ENCODE measurements at regions not wholly inside any gene's neighbourhood (a gene's known extent, or its start where the extent isn't known, plus 50 kb on each side); places are given as distances from the start of the nearest gene placed in this dataset.

DNA sequence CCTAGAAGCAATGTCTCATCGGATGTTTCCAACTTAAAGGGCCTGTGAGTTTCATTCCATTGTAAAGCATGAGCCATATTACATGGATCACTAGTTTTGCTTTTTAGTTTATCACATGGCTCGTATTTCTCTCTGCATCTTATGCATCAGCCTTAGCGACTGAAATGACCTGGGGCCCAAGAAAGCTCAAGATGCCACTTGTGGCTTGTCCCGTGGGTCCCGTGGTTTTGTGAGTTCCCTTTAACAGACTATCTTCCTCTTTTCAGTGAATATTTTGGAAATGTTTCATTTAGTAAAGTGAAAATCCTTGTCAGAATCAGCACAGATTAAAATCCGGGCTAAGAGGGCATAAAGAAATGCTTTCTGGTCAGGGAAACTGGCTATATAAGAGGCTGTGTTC is 86.2 kb upstream of the PPM1H start:
- TF ChIP-seq SMAD3 (CRISPR knock-in tag; IDR thresholded peaks at IDR 0.05; ENCODE audit: borderline replicate concordance): no peak
- no peak for TF ChIP-seq IRF2 (CRISPR knock-in tag; IDR thresholded peaks at IDR 0.05; ENCODE audit: borderline replicate concordance, low read depth)
- TF ChIP-seq, protein P1, sequence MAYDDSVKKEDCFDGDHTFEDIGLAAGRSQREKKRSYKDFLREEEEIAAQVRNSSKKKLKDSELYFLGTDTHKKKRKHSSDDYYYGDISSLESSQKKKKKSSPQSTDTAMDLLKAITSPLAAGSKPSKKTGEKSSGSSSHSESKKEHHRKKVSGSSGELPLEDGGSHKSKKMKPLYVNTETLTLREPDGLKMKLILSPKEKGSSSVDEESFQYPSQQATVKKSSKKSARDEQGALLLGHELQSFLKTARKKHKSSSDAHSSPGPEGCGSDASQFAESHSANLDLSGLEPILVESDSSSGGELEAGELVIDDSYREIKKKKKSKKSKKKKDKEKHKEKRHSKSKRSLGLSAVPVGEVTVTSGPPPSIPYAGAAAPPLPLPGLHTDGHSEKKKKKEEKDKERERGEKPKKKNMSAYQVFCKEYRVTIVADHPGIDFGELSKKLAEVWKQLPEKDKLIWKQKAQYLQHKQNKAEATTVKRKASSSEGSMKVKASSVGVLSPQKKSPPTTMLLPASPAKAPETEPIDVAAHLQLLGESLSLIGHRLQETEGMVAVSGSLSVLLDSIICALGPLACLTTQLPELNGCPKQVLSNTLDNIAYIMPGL (CRISPR knock-in tag; IDR thresholded peaks at IDR 0.05): no peak
- no peak for TF ChIP-seq ETV6 (CRISPR knock-in tag; IDR thresholded peaks at IDR 0.05)
- TF ChIP-seq, protein P2, sequence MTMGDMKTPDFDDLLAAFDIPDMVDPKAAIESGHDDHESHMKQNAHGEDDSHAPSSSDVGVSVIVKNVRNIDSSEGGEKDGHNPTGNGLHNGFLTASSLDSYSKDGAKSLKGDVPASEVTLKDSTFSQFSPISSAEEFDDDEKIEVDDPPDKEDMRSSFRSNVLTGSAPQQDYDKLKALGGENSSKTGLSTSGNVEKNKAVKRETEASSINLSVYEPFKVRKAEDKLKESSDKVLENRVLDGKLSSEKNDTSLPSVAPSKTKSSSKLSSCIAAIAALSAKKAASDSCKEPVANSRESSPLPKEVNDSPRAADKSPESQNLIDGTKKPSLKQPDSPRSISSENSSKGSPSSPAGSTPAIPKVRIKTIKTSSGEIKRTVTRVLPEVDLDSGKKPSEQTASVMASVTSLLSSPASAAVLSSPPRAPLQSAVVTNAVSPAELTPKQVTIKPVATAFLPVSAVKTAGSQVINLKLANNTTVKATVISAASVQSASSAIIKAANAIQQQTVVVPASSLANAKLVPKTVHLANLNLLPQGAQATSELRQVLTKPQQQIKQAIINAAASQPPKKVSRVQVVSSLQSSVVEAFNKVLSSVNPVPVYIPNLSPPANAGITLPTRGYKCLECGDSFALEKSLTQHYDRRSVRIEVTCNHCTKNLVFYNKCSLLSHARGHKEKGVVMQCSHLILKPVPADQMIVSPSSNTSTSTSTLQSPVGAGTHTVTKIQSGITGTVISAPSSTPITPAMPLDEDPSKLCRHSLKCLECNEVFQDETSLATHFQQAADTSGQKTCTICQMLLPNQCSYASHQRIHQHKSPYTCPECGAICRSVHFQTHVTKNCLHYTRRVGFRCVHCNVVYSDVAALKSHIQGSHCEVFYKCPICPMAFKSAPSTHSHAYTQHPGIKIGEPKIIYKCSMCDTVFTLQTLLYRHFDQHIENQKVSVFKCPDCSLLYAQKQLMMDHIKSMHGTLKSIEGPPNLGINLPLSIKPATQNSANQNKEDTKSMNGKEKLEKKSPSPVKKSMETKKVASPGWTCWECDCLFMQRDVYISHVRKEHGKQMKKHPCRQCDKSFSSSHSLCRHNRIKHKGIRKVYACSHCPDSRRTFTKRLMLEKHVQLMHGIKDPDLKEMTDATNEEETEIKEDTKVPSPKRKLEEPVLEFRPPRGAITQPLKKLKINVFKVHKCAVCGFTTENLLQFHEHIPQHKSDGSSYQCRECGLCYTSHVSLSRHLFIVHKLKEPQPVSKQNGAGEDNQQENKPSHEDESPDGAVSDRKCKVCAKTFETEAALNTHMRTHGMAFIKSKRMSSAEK (CRISPR knock-in tag; IDR thresholded peaks at IDR 0.05; ENCODE audit: borderline replicate concordance): no peak
- TF ChIP-seq, protein P3, sequence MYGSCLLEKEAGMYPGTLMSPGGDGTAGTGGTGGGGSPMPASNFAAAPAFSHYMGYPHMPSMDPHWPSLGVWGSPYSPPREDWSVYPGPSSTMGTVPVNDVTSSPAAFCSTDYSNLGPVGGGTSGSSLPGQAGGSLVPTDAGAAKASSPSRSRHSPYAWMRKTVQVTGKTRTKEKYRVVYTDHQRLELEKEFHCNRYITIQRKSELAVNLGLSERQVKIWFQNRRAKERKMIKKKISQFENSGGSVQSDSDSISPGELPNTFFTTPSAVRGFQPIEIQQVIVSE (CRISPR knock-in tag; IDR thresholded peaks at IDR 0.05; ENCODE audit: borderline replicate concordance): no peak
- no peak for TF ChIP-seq TCF7 (CRISPR knock-in tag; IDR thresholded peaks at IDR 0.05; ENCODE audit: low read depth)
- TF ChIP-seq JUN (CRISPR knock-in tag; IDR thresholded peaks at IDR 0.05): no peak
- no peak for TF ChIP-seq NFYB (CRISPR knock-in tag; conservative IDR thresholded peaks at IDR 0.05; ENCODE audit: low read depth)
- no peak for TF ChIP-seq ZNF671 (CRISPR knock-in tag; IDR thresholded peaks at IDR 0.05)
- TF ChIP-seq, protein P4, sequence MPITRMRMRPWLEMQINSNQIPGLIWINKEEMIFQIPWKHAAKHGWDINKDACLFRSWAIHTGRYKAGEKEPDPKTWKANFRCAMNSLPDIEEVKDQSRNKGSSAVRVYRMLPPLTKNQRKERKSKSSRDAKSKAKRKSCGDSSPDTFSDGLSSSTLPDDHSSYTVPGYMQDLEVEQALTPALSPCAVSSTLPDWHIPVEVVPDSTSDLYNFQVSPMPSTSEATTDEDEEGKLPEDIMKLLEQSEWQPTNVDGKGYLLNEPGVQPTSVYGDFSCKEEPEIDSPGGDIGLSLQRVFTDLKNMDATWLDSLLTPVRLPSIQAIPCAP (CRISPR knock-in tag; IDR thresholded peaks at IDR 0.05): no peak
- TF ChIP-seq, protein P5, sequence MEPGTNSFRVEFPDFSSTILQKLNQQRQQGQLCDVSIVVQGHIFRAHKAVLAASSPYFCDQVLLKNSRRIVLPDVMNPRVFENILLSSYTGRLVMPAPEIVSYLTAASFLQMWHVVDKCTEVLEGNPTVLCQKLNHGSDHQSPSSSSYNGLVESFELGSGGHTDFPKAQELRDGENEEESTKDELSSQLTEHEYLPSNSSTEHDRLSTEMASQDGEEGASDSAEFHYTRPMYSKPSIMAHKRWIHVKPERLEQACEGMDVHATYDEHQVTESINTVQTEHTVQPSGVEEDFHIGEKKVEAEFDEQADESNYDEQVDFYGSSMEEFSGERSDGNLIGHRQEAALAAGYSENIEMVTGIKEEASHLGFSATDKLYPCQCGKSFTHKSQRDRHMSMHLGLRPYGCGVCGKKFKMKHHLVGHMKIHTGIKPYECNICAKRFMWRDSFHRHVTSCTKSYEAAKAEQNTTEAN (CRISPR knock-in tag; IDR thresholded peaks at IDR 0.05): no peak
- TF ChIP-seq, protein P6, sequence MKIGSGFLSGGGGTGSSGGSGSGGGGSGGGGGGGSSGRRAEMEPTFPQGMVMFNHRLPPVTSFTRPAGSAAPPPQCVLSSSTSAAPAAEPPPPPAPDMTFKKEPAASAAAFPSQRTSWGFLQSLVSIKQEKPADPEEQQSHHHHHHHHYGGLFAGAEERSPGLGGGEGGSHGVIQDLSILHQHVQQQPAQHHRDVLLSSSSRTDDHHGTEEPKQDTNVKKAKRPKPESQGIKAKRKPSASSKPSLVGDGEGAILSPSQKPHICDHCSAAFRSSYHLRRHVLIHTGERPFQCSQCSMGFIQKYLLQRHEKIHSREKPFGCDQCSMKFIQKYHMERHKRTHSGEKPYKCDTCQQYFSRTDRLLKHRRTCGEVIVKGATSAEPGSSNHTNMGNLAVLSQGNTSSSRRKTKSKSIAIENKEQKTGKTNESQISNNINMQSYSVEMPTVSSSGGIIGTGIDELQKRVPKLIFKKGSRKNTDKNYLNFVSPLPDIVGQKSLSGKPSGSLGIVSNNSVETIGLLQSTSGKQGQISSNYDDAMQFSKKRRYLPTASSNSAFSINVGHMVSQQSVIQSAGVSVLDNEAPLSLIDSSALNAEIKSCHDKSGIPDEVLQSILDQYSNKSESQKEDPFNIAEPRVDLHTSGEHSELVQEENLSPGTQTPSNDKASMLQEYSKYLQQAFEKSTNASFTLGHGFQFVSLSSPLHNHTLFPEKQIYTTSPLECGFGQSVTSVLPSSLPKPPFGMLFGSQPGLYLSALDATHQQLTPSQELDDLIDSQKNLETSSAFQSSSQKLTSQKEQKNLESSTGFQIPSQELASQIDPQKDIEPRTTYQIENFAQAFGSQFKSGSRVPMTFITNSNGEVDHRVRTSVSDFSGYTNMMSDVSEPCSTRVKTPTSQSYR (CRISPR knock-in tag; IDR thresholded peaks at IDR 0.05): no peak
- TF ChIP-seq CREM (CRISPR knock-in tag; IDR thresholded peaks at IDR 0.05): no peak
- no peak for TF ChIP-seq SMAD4 (CRISPR knock-in tag; IDR thresholded peaks at IDR 0.05)
- TF ChIP-seq, protein P7, sequence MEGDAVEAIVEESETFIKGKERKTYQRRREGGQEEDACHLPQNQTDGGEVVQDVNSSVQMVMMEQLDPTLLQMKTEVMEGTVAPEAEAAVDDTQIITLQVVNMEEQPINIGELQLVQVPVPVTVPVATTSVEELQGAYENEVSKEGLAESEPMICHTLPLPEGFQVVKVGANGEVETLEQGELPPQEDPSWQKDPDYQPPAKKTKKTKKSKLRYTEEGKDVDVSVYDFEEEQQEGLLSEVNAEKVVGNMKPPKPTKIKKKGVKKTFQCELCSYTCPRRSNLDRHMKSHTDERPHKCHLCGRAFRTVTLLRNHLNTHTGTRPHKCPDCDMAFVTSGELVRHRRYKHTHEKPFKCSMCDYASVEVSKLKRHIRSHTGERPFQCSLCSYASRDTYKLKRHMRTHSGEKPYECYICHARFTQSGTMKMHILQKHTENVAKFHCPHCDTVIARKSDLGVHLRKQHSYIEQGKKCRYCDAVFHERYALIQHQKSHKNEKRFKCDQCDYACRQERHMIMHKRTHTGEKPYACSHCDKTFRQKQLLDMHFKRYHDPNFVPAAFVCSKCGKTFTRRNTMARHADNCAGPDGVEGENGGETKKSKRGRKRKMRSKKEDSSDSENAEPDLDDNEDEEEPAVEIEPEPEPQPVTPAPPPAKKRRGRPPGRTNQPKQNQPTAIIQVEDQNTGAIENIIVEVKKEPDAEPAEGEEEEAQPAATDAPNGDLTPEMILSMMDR (IDR thresholded peaks at IDR 0.05): no peak
- Mint-ChIP-seq H3K9me3 (peaks cover 7% of the 10 kb centered on the region; the same call in 1 of the 2 replicates), H3K4me1 (peaks cover 65% of the 10 kb centered on the region), H3K36me3 (no peaks in the 10 kb centered on the region), H3K4me3 (peak overlapping the region; percentile 15), H3K27ac (peak overlapping the region; percentile 91), H3K27me3 (ENCODE audit: low read depth) (no peaks in the 10 kb centered on the region)
- DNase-seq (ENCODE audit: low spot score) (no peak), ATAC-seq (no peak)
- ChIA-PET POLR2A (no interaction called here), CTCF (interaction anchor here (0.5 to 1.0 kb wide), 2 partner anchors 48 to 234 kb away, joined by 3 to 10 read pairs; no protein-coding TSS in a partner anchor)
